ENCODE measurements at regions not wholly inside any gene's neighbourhood (a gene's known extent, or its start where the extent isn't known, plus 50 kb on each side); places are given as distances from the start of the nearest gene placed in this dataset.
"Not testable (repeated sequence)": the region's sequence is repeated elsewhere in the genome, so short reads cannot be mapped to it uniquely, and the experiment has no call there.

- not testable (repeated sequence) for TF ChIP-seq CTCF (conservative IDR thresholded peaks at IDR 0.05; ENCODE audit: low read length); EZH2phosphoT487 (IDR thresholded peaks at IDR 0.05; ENCODE audit: borderline replicate concordance, low read depth, low read length)
Observed at GRCh38 chr2:111323384-111323783, 202.7 kb downstream of the BCL2L11 start.
